Ammon's horn (tissue), 1 donor: ENCODE measurements at regions not wholly inside any gene's neighbourhood (a gene's known extent, or its start where the extent isn't known, plus 50 kb on each side); places are given as distances from the start of the nearest gene placed in this dataset.

ENCODE experiments used
- DNase-seq: peaks from one replicate; pipeline ENCODE4 v3.0.0-alpha.2; 2016; ENCODE audit warnings: low spot score

DNA sequence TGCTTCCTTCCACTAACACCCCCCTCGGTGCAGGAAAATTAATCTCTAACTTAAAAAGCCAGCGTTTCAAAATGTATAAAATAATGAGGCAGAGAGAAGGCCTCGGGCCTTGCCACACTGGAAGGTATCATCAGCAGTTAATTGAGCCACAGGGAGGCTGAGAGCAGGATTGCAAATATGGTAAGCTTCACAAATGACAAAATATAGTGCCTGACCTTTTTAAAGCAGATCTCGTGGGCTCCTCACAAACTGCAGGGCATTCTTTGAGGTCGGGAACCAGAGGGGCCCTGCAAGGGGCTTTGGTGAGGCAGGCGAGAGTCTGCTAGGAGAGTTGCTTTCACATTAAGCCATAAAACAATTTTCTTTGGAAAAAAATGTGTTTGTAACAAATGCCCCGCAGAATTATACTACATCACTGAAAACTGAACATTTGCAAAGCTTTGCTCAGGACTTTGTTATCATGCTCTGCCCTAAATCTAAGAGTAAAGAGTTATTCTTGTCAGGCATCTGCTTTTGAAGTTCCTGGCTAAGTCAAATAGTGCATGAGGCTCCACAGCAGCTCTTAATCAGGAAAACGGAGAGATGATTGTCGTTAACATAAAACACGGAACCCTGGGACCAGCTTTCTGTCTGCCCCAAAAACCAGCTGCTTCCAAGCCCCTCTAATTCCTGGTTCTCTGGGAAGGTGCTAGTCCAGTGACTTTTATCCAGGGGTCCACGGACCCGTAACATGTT lies 61.4 kb upstream of the SYT13 start:
- no peak for DNase-seq

- no peak for DNase-seq
These were observed 59.4 kb upstream of the SYT13 start for GRCh38 chr11:45345491-45345890.

DNA sequence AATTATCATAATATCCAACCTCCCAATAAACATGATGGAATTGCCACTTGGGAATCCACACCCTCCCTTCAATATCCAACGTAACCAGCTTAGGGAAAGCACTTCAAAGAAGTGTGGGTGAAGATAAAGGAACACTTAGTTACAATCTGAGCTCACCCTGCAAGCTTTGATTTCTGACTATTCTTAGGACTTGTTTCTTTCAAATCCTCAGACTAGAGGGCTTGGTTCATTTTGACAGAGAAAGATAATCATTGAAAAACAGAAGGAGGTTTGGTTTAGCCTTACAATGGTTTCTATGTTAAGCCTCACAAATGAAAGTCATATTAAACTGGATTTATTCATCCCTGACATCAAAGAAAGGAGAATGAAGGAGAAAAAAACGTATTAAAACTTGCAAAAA lies 57.9 kb upstream of the SYT13 start:
- no peak for DNase-seq

DNA sequence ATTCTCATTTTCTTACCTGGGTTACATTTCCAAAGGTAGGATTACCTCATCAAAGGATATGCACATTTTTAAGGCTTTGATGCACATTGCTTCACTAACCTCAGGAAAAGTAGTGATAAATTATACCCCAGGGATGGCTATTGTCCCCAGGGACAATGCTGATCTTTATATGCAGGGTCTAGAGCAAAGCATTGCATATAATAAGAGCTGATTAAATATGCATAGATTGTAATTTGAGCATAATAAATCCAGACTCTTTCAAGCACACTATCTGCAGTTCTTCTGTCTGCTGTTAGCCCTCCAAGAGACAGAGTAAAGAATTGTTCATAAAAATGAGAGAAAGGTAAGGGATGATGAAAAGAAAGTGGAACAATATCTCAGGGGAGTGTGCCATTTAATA lies 57.3 kb upstream of the SYT13 start:
- DNase-seq = no peak

- no peak for DNase-seq
These were observed 55.2 kb upstream of the SYT13 start for GRCh38 chr11:45341372-45341771.

GRCh38 chr11:45339729-45340519 lies 53.8 kb upstream of the SYT13 start:
- peak; percentile 95 for DNase-seq

- DNase-seq = no peak
These were observed 51.6 kb upstream of the SYT13 start for GRCh38 chr11:45337583-45338360.

- no peak for DNase-seq
These were observed 50.0 kb upstream of the SYT13 start for GRCh38 chr11:45336136-45336535.
